SK-N-SH treated with all-trans-retinoic acid at 6 μM for 48 hours (cell line): ENCODE measurements at regions not wholly inside any gene's neighbourhood (a gene's known extent, or its start where the extent isn't known, plus 50 kb on each side); places are given as distances from the start of the nearest gene placed in this dataset.

Experiments
- ARNTL ChIP-seq: fragments of 450-650 bp; formaldehyde crosslinking; IDR thresholded peaks from 2 replicates; pipeline ENCODE4 v1.5.0; 2020; ENCODE audit warnings: low read depth, mild to moderate bottlenecking, moderate library complexity, borderline replicate concordance
- BACH2 ChIP-seq: fragments of 250-450 bp; sonication (Bioruptor Pico); IDR thresholded peaks from 2 replicates; pipeline ENCODE4 v1.9.0; 2021; ENCODE audit warnings: mild to moderate bottlenecking, borderline replicate concordance
- GLIS3 ChIP-seq: fragments of 250-450 bp; sonication (Bioruptor Pico); IDR thresholded peaks from 2 replicates; pipeline ENCODE4 v1.5.0; 2020; ENCODE audit warnings: mild to moderate bottlenecking, moderate library complexity
- OSR1 ChIP-seq: fragments of 250-450 bp; sonication (Bioruptor Pico); IDR thresholded peaks from 2 replicates; pipeline ENCODE4 v1.8.0; 2022; ENCODE audit warnings: moderate library complexity, mild to moderate bottlenecking, inconsistent platforms
- TCF4 ChIP-seq: fragments of 250-450 bp; sonication (Bioruptor Pico); IDR thresholded peaks from 2 replicates; pipeline ENCODE4 v1.8.0; 2021; ENCODE audit warnings: mild to moderate bottlenecking, moderate library complexity, borderline replicate concordance
- ZC3H10 ChIP-seq: fragments of 250-450 bp; sonication (Bioruptor Pico); IDR thresholded peaks from 2 replicates; pipeline ENCODE4 v1.5.1; 2021; ENCODE audit warnings: mild to moderate bottlenecking, moderate library complexity
- ZFP3 ChIP-seq: fragments of 250-450 bp; sonication (Bioruptor Pico); IDR thresholded peaks from 2 replicates; pipeline ENCODE4 v1.5.0; 2020; ENCODE audit warnings: mild to moderate bottlenecking, moderate library complexity
- ZFP30 ChIP-seq: fragments of 450-650 bp; formaldehyde crosslinking; IDR thresholded peaks from 2 replicates; pipeline ENCODE4 v1.5.0; 2022; ENCODE audit warnings: mild to moderate bottlenecking, moderate library complexity
- ZNF565 ChIP-seq: fragments of 450-650 bp; formaldehyde crosslinking; conservative IDR thresholded peaks from 2 replicates; pipeline ENCODE4 v1.5.0; 2020; ENCODE audit warnings: low read depth, mild to moderate bottlenecking, moderate library complexity
- ZNF70 ChIP-seq: fragments of 450-650 bp; formaldehyde crosslinking; IDR thresholded peaks from 2 replicates; pipeline ENCODE4 v1.5.0; 2020; ENCODE audit warnings: mild to moderate bottlenecking, moderate library complexity
- ZNF8 ChIP-seq: fragments of 450-650 bp; formaldehyde crosslinking; IDR thresholded peaks from 2 replicates; pipeline ENCODE4 v1.5.0; 2020; ENCODE audit warnings: mild to moderate bottlenecking, moderate library complexity
- TF ChIP-seq, protein P1 (sequence below): fragments of 250-450 bp; sonication (Bioruptor Pico); IDR thresholded peaks from 2 replicates; pipeline ENCODE4 v1.5.1; 2021; ENCODE audit warnings: mild to moderate bottlenecking, moderate library complexity
- TF ChIP-seq, protein P2 (sequence below): fragments of 250-450 bp; sonication (Bioruptor Pico); IDR thresholded peaks from 2 replicates; pipeline ENCODE4 v1.5.0; 2020; ENCODE audit warnings: mild to moderate bottlenecking, moderate library complexity
- TF ChIP-seq, protein P3 (sequence below): fragments of 250-450 bp; sonication (Bioruptor Pico); IDR thresholded peaks from 2 replicates; pipeline ENCODE4 v1.8.0; 2020; ENCODE audit warnings: mild to moderate bottlenecking, moderate library complexity, borderline replicate concordance

DNA sequence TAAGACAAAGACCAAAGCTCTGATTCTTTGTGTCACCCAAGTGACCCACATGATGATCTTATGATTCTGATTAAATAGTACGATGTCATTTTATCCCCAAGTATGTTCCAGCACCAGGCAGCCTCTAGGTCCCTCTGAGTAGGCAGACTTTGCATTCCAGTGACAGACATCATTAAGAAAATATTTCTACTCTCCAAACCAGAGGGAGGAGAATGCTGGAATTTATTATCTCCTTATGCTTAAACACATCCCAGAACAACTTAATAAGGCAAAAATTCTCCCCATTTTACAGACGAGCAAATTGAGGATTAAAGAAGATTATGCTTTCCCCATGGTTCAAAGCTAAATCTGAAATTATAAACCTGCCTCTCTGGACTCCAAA lies 192.8 kb upstream of the CDH11 start:
- TF ChIP-seq ZFP3 (CRISPR knock-in tag) (no peak), BACH2 (CRISPR knock-in tag) (no peak), ZNF565 (no peak), ZFP30 (CRISPR knock-in tag) (no peak), ARNTL (CRISPR knock-in tag) (no peak), ZNF8 (CRISPR knock-in tag) (no peak), ZC3H10 (CRISPR knock-in tag) (no peak), GLIS3 (CRISPR knock-in tag) (no peak), ZNF70 (CRISPR knock-in tag) (no peak), TCF4 (CRISPR knock-in tag) (no peak), OSR1 (CRISPR knock-in tag) (no peak)
- TF ChIP-seq, protein P1, sequence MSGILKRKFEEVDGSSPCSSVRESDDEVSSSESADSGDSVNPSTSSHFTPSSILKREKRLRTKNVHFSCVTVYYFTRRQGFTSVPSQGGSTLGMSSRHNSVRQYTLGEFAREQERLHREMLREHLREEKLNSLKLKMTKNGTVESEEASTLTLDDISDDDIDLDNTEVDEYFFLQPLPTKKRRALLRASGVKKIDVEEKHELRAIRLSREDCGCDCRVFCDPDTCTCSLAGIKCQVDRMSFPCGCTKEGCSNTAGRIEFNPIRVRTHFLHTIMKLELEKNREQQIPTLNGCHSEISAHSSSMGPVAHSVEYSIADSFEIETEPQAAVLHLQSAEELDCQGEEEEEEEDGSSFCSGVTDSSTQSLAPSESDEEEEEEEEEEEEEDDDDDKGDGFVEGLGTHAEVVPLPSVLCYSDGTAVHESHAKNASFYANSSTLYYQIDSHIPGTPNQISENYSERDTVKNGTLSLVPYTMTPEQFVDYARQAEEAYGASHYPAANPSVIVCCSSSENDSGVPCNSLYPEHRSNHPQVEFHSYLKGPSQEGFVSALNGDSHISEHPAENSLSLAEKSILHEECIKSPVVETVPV (CRISPR knock-in tag), result no peak
- TF ChIP-seq, protein P2, sequence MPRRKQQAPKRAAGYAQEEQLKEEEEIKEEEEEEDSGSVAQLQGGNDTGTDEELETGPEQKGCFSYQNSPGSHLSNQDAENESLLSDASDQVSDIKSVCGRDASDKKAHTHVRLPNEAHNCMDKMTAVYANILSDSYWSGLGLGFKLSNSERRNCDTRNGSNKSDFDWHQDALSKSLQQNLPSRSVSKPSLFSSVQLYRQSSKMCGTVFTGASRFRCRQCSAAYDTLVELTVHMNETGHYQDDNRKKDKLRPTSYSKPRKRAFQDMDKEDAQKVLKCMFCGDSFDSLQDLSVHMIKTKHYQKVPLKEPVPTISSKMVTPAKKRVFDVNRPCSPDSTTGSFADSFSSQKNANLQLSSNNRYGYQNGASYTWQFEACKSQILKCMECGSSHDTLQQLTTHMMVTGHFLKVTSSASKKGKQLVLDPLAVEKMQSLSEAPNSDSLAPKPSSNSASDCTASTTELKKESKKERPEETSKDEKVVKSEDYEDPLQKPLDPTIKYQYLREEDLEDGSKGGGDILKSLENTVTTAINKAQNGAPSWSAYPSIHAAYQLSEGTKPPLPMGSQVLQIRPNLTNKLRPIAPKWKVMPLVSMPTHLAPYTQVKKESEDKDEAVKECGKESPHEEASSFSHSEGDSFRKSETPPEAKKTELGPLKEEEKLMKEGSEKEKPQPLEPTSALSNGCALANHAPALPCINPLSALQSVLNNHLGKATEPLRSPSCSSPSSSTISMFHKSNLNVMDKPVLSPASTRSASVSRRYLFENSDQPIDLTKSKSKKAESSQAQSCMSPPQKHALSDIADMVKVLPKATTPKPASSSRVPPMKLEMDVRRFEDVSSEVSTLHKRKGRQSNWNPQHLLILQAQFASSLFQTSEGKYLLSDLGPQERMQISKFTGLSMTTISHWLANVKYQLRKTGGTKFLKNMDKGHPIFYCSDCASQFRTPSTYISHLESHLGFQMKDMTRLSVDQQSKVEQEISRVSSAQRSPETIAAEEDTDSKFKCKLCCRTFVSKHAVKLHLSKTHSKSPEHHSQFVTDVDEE (CRISPR knock-in tag), result no peak
- TF ChIP-seq, protein P3, sequence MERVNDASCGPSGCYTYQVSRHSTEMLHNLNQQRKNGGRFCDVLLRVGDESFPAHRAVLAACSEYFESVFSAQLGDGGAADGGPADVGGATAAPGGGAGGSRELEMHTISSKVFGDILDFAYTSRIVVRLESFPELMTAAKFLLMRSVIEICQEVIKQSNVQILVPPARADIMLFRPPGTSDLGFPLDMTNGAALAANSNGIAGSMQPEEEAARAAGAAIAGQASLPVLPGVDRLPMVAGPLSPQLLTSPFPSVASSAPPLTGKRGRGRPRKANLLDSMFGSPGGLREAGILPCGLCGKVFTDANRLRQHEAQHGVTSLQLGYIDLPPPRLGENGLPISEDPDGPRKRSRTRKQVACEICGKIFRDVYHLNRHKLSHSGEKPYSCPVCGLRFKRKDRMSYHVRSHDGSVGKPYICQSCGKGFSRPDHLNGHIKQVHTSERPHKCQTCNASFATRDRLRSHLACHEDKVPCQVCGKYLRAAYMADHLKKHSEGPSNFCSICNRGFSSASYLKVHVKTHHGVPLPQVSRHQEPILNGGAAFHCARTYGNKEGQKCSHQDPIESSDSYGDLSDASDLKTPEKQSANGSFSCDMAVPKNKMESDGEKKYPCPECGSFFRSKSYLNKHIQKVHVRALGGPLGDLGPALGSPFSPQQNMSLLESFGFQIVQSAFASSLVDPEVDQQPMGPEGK, result no peak
